ENCODE measurements at regions not wholly inside any gene's neighbourhood (a gene's known extent, or its start where the extent isn't known, plus 50 kb on each side); places are given as distances from the start of the nearest gene placed in this dataset.

DNA sequence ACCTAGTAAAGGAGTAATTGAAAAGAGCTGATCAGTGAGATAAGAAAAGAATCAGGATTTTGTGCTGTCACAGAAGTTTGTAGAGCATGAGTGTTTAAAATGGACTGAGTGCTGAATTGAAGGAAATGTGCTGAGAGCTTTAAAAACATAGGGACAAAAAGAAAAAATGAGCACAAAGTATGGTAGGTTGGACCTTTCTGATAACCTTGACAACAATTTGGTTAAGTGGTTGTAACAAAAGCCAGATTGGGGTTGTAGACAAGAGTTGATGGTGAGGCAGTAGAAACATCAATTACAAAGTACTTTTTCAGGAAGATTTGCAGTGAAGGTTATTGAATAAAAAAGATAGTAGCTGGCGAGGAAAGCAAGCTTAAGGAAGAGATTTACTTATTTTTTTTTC, 674.7 kb upstream of the KIF2B start:
- no peak for DNase-seq

DNA sequence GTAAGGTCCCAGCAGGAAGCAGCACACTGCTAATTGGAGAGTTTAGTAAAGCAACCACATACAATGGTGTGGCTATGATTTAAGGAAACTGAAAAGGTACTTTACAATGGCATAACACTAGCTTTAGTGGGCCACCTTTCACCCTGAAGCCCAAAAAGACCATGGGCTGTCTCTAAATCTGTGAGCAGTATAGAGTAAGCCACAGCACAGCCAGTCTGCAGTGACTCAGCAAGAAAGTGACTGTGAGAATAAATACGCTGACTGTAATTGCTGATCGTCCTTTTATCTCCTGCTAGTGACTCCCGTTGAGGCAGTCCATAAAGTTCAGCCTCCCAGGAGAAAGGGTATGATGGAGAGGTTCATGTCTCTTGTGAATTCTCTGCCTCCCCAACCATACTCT, 679.8 kb upstream of the KIF2B start:
- DNase-seq, result no peak

DNA sequence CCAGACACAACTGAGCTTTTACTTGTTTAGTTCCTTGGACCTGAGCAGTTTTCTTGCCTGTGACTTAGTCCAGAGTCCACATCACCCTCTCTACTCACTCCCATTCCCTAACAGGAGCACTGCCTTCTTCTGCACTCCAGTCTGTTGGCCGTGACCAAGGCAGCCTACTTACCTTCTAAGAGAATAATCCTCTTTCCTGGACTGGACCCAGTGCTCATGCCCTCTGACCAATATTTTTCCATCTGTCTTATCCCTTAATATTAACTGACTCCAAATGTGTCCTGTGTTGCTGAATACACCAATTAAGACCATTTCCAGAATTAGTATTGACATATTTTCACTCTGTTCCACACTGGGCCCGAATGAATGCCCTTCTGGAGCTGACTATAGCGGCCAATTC, 681.0 kb upstream of the KIF2B start:
- DNase-seq, result no peak

DNA sequence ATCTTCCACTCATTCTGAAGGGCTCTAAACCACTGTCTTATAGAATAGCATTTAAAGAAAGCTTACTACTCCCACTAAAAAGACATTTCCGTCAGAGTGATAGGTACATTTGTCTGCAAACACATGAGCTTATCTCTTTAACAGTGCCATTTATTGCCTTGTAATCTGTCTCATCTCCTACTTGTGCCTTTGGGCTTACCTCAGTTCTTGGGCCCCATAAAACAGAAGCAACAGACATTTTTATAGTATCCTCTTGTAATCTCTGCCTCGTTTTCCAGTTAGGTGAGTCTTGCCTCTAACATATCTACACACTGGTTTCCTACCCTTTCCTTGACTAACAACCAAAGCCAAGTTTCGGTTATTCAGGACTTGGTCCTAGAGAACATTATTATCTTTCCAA, 681.4 kb upstream of the KIF2B start:
- DNase-seq, result no peak

DNA sequence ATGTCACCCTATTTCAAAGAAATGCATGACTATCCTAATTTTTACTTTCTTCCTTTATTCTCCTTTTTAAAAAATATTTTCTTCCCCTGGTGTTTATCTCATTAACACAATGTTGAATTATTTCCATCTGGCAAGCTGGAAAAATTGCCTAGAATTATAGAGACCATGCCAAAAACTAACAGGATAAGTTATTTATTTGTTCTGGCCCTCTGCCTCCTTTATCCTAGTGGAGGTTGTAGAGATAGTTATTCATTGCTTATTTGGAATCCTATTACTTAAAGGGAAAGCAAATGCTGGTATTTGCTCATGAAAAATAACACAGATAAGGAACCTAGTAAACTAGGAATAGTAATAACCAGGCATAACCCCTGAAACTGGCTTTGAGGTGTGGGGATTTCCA, 684.9 kb upstream of the KIF2B start:
- no peak for DNase-seq

DNA sequence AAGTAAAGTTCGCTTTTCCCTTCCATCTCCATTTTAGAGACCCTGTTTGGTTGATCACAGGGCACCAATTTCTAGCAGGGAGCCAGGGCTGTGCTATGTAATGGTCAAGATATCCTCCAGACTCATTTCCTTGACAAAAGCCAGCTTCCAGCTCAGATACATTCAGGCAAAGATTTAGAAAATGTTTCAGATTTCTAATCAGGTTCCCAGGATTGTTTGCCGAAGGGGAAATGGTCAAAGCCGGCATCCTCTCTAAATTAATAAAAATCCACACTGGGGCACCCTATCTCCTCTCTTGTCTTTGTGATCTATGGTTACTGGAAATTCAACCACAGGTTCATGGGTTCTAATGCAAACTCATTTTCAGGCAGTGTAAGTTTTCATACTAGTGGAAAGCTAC, 686.8 kb upstream of the KIF2B start:
- DNase-seq, result no peak

DNA sequence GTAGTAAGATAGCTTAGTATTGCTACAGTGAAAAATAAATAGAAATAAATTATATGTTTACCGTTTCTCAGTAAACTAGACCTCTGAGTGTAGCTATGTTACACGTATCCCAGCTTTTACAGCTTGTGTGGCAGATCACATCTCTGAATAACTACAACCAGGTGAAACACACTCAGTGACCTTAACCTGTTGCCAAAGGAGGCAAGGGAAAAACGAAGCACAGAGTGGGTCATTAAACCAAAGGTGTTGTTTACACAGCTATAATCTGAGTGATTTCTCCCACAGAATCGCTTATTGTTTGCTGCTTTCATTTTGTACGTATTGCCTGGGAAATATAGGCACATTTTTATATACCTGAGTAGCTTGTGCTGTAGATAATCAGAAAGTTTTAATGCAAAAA, 688.2 kb upstream of the KIF2B start:
- no peak for DNase-seq

DNA sequence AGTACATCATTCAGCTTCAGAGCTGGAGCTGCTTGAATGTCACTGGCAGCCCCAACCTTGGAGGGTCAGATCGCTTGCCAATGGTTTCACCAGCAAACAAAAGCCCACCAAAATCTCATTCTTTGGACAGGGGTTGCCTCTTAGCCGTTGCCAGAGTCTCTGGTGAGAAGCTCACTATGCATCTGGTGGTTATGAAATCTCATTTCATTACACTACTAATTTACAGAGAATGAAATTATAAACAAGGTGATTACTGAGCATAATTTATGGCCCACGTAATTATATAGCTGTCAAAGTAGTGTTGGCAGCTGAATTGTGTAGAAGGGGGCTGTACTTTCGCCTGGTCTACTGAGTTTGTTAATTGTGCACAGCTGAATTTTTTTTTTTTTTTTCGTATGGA, 688.9 kb upstream of the KIF2B start:
- no peak for DNase-seq

DNA sequence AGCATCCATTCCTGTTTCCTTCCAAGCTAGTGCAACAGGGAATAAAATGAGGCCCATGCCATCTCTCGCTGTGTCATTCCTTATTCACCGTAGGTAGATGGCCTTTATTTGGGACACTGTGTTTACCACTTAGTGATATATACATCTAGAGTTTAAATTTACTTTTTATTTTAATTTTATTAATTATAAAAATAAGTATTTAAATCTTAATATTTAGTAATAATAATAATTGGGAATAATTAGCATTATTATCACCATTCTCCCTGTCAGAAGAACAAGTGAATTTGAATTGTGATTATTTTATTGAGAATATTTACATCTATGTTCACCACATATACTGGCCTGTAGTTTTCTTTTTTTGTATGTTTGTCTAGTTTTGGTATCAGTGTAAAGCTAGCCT, 692.9 kb upstream of the KIF2B start:
- no peak for DNase-seq

DNA sequence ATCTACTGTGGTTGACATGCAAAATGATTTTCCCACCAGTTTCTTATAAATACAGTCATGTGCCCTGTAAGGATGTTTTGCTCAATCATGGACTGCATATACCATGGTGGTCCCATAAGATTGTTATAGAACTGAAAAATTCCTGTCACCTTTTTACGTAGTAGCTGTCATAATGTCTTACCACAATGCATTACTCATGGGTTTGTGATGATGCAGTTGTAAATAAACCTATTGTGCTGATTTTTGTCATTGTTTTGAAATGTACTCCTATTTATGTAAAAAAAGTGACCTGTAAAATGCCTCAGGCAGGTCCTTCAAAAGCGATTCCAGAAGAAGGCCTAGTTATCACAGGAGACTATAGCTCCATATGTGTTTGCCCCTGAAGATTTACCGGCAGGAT, 695.4 kb upstream of the KIF2B start:
- DNase-seq, result no peak

DNA sequence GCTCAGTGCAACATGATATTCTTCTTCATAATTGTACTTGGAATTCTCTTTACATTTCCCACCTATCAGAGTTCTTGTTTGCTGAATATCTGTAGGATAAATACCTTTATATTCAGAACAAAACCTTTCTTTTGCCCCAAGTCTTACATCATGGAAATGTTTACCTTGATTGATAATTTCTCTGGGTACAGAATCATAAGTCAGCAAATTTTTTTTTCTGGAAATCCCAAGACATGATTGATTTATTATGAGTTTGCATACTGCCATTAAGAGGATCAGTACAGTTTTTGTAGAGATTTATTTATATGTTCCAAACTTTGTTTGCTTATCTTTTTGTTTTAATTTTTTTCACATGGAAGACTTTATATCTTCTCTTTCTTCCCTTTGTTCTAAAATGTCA, 699.8 kb upstream of the KIF2B start:
- no peak for DNase-seq

DNA sequence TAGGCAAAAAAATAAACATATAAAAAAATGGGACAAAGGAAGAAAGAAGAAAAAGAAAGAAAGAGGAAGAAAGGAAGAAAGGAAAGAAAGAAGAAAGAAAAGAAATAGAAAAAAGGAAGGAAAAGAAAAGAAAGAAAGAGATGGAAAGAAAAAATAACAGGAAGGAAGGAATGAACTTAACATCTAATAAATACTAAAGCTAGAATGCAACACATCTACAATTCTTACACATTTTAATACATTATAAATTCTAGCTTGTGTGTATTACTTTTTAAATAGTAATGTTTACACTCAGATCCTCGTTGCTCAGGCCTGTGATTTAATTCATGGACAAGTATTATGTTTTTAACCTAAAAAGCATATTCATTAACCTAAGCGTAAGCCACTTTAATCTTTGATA, 703.0 kb upstream of the KIF2B start:
- DNase-seq, result no peak

DNA sequence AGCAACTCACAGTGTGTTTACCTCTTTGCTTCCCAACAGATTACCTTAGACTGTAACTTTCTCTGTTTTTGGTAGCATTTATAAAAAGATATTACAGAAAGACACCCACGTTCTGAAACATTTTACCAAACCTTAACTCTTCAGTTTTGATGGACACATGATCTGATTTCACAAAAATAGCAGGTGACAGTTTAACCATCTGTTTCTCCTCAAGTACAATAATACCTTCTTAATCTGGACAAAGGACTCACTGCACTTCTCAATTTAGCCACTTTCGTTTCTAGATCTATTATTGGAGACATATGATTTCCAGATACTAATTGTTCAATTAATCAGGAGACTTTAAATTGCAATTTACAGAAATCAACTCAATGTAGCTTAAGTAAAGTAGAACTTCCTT, 703.8 kb upstream of the KIF2B start:
- no peak for DNase-seq

DNA sequence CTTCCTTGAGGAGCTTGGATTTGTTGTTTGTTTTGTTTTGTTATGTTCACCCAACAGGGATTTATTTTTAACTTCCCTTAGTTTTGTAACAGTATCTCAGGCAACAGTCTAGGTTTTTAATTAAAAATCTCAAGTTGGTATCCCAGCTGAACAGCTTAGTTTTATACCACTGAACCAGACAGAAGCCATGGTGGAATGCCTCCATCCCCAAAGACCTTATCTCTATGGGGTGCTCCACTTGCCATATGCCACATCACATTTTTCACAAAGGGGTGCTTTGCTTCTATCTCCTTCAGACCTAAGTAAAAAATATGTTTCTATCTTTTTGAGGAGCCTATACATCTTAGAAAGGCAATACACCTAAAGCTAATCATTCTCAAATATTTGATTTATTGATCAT, 715.8 kb upstream of the KIF2B start:
- no peak for DNase-seq

DNA sequence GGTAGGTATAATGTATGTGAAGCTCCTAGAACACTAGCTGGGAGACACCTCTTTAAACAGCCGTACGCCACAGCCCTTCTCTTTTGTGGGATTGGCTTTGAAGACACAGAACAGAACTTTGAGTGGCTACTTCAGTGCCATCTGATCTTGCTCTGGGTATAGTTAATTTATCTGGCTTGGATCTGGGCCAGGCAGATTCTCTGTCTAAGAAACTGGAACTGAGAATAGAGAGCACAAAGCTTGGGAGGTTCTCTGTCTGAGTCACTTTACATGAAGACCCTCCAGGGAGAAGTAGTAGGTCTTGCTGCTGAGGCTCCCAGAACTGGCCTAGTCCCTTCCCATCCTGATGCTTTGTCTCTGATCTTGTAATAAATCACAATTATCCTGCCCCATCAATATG, 721.0 kb upstream of the KIF2B start:
- no peak for DNase-seq

DNA sequence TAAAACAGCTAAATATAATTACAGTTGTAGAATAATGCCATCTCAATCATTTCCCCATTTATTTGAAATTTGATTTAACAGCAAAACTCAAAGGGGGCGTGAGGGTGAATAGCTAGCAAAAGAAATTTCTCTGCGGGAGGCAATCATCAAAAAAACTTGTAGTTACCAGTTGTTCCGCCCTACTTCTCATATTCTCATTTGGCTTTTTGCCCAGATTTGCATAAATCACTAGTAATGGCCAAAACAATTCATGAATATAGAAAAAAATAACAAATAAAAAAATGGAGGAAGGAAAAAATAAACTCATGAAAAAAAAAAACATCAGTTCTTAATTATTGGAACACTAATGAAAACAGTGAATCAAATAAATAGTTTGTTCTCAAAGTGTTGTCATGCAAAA, 722.6 kb upstream of the KIF2B start:
- no peak for DNase-seq

DNA sequence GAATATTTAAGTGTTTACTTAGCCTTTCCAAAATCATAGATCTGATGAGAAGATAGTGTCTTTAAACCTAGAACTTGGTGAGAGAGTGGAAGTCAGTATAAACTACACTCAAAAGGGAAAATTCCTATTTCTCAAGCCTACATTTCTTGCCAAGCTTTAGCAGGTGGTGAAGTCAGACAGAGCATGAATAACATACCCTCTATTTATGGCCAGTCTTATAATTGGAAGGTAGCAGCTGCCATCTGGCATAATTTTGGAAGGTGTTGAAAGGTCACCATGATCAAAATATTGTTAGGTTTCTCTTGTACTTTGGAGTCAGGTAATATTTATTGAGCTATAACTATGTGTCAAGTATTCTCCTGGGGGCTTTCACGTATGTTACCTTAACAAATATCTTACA, 729.3 kb upstream of the KIF2B start:
- DNase-seq, result no peak

DNA sequence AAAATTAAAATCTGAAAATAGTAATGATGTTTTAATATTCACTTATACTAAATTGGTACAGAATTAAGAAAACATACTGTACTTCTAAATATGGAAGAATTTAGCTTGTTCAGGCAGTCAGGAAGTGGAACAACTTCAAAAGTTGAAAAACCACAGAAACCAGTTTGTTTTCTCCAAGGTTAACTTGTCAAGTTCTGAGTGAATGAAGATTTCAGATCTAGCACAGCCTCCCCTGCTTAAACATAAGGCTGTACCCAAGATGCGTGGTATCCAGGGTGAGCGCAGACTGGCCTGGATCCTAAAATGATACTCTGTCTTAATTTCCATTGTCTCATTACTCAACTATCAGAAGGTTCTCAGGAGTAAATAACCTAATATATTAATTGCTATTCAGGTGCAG, 730.7 kb upstream of the KIF2B start:
- DNase-seq, result no peak

DNA sequence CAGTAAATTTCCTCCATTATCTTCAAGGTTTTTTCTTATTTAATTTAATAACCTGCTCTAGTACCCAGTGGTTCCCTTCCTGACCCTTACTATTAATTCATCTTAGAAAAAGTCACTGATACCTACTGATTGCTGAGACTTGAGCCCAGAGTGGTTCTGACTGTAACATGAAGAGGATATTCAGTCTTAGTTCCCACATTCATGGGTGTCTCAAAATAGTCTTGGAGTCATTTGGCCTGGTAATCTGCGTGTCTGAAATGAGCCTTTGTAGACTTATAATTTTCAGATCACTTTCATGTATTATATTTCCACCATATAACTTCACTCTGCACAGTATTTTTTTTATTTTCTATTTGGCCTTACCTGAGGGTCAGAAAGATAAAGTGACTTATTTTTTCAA, 732.0 kb upstream of the KIF2B start:
- DNase-seq, result no peak

DNA sequence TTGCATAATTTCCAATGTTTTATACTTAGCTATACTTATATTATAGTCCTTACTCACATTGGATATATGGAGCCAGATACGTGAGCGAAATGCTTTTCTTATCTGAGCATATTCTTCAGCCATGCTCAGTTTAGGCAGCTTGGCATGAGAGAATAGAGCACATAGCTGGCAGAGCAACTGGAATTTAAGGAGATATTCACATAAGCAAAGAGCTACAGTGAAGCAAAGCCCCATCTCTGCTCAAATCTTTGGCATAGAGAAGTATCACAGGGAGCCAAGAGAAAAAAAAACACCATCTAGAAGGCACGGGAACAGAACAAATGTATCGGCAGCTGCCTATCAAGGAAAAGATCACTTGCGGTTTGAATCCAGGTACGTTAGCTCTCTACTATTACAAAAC, 734.2 kb upstream of the KIF2B start:
- no peak for DNase-seq

DNA sequence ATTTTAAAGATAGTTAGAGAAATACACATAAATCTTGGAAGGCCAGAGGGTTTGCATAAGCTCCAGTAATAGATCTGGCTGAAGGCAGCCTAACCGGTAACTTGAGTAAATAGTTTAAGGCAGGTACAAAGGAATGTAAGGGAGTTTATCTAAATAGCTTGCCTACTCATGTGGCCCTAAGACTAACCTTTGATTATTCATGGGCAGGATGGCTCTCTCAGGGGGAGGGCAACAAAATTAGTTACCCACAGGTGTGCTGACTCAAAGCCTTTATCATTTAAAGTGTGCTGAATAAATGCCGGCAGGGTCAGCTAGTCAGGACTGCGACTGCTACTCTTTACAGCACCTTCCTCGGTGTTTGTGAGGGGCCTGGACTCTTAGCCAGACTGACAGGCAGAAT, 761.3 kb upstream of the KIF2B start:
- DNase-seq, result no peak

DNA sequence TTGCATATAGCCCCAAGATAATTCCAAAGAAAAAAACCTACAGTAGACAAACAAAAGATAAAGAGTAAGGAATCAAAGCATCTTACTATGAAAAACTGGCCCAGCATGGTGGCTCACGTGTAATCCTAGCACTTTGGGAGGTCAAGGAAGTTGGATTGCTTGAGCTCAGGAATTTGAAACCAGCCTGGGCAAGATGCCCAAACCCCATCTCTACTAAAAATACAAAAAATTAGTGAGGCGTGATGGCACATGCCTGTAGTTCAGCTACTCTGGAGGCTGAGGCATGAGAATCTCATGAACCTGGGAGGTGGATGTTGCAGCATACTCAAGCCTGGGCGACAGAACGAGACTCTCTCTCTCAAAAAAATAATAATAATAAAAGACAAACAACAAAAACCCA, 764.7 kb upstream of the KIF2B start:
- no peak for DNase-seq

DNA sequence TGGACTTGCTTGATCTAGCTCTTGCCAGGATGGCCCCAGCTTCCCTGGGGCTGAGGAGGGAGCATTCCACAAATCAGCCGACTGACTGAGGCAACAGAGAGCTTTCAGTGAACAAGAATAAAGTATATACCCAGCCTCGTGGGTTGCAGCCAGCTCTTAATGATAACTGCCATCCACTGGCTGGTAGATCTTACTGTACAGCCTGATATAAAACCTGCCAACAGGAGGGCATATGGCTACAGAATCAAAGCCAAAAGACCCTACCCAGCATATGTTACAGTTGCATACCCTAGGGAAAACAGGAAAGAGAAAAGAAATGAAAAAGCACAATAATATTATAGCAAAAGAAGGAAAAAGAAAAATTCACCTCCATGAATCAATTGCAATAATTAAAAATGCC, 775.9 kb upstream of the KIF2B start:
- DNase-seq, result no peak

DNA sequence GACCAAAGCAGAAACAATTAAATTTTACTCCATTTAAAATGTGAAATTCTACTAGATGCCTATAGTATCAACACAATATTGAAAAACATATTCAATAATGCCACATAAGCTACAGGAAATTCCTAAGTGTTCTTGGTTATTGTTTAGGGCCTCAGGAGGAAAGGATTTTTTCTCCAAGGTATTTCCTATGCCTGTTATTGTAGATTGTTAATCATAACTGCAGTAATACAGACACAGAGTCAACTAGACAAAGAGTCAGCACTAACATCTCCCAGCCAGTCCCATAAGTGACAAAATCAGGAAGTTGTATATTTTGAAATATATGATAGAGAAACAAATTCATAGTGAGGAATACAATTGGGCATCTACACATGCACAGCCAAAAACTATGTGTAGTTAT, 782.7 kb upstream of the KIF2B start:
- no peak for DNase-seq

DNA sequence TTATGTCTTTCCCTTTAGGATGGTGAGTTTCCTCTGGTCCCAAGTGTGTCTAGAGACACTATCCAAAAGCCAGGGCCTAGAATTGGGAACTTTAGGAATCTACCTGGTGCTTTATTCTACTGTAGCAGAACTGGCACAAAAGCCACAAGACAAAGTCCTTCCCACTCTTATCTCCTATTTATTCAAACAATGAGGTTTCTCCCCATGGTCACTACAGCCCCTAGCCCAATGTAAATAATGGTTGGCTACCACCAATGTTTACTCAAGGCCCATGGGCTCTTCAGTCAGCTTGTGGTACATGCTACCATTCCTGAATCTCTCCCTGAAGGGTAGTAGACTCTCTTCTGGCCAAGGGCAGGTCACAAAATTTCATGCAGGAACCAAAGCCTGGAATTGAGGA, 789.4 kb upstream of the KIF2B start:
- no peak for DNase-seq

DNA sequence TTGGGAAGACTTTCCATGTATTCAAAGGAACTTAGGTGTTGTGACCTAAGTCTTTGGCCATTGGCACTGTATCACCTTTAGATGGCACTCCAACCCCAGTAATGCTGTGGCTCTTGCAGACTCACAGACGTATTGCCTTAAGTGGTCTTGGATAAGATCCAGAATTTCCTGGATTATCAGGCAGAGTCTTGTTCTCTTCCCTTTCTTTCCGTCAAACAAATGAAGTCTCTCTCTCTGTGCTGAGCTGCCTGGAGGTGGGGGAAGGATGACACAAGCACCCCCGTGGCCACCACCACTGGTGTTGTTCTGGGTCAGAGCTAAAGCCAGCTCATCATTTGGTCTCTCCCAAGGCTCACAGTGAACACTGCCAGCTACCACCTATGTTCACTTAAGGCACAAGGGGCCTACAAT, 789.9 kb upstream of the KIF2B start:
- peak; percentile 24 for DNase-seq

DNA sequence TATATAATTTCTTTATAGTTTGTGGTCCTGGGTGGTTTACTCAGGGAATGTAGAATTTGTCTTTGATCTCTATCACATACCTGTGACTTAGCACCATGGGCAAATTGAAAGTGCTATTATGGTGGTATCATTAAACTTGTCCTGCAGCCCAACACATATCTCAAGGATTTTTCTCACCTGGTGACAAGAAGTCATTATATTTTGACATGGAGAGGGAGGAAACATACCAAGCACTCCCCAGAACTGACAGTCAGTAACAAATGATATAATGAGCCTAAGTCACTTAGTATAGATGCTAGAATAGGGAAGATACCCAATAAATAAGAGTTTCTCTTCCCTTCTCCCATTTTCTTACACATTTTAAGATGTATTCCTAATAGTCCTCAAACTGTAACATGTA, 805.5 kb upstream of the KIF2B start:
- DNase-seq, result no peak
